ENCODE measurements at regions not wholly inside any gene's neighbourhood (a gene's known extent, or its start where the extent isn't known, plus 50 kb on each side); places are given as distances from the start of the nearest gene placed in this dataset.

DNA sequence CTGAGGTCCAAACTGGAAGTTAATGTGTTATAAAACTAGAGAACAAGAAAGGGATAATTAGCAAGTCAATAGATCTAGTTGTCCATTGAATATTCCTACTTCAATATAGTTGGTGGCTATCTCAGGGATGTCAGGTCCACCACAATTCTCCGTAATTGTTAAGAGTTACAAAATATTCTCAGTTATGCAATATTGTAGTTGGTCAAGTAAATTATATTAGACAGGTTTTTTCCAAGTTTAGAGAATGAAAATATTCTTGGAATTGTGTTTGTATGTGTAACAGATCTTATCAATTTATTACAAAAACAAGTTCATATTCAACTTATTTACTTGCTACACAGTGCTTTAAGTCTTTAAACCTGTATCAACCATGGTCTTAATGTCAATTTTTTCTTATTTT, 547.4 kb downstream of the SPRY1 start:
- Histone ChIP-seq H2AFZ (ENCODE audit: low read depth, low read length) (no peak overlapping the region), H3K27ac (ENCODE audit: low read length) (no peak overlapping the region), H3K9me3 (ENCODE audit: low read length) (no peaks in the 10 kb centered on the region), H3K4me3 (ENCODE audit: low read length) (no peak overlapping the region), H3K4me2 (ENCODE audit: low read length) (no peak overlapping the region), H3K9ac (ENCODE audit: low read length) (no peak overlapping the region), H3K27me3 (ENCODE audit: insufficient read depth, low read depth, low read length) (no peaks in the 10 kb centered on the region), H3K36me3 (ENCODE audit: insufficient read depth, low read length) (no peaks in the 10 kb centered on the region), H3K9me2 (ENCODE audit: insufficient read depth, low read length) (no peaks in the 10 kb centered on the region), H3K79me2 (replicated peaks; ENCODE audit: insufficient read depth, low read length) (no peaks in the 10 kb centered on the region), H4K20me1 (ENCODE audit: insufficient read depth) (no peaks in the 10 kb centered on the region), H3F3A (ENCODE audit: insufficient read depth, low read length, poor library complexity, severe bottlenecking) (no peaks in the 10 kb centered on the region)
- TF ChIP-seq, protein P1, sequence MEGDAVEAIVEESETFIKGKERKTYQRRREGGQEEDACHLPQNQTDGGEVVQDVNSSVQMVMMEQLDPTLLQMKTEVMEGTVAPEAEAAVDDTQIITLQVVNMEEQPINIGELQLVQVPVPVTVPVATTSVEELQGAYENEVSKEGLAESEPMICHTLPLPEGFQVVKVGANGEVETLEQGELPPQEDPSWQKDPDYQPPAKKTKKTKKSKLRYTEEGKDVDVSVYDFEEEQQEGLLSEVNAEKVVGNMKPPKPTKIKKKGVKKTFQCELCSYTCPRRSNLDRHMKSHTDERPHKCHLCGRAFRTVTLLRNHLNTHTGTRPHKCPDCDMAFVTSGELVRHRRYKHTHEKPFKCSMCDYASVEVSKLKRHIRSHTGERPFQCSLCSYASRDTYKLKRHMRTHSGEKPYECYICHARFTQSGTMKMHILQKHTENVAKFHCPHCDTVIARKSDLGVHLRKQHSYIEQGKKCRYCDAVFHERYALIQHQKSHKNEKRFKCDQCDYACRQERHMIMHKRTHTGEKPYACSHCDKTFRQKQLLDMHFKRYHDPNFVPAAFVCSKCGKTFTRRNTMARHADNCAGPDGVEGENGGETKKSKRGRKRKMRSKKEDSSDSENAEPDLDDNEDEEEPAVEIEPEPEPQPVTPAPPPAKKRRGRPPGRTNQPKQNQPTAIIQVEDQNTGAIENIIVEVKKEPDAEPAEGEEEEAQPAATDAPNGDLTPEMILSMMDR (IDR thresholded peaks at IDR 0.05; ENCODE audit: poor library complexity, severe bottlenecking) = no peak
- no peak for TF ChIP-seq EP300 (conservative IDR thresholded peaks at IDR 0.05; ENCODE audit: poor library complexity, severe bottlenecking)
- no peak for TF ChIP-seq RAD21 (conservative IDR thresholded peaks at IDR 0.05)
- no peak for TF ChIP-seq MXI1 (conservative IDR thresholded peaks at IDR 0.05; ENCODE audit: poor library complexity, severe bottlenecking)
- TF ChIP-seq, protein P2, sequence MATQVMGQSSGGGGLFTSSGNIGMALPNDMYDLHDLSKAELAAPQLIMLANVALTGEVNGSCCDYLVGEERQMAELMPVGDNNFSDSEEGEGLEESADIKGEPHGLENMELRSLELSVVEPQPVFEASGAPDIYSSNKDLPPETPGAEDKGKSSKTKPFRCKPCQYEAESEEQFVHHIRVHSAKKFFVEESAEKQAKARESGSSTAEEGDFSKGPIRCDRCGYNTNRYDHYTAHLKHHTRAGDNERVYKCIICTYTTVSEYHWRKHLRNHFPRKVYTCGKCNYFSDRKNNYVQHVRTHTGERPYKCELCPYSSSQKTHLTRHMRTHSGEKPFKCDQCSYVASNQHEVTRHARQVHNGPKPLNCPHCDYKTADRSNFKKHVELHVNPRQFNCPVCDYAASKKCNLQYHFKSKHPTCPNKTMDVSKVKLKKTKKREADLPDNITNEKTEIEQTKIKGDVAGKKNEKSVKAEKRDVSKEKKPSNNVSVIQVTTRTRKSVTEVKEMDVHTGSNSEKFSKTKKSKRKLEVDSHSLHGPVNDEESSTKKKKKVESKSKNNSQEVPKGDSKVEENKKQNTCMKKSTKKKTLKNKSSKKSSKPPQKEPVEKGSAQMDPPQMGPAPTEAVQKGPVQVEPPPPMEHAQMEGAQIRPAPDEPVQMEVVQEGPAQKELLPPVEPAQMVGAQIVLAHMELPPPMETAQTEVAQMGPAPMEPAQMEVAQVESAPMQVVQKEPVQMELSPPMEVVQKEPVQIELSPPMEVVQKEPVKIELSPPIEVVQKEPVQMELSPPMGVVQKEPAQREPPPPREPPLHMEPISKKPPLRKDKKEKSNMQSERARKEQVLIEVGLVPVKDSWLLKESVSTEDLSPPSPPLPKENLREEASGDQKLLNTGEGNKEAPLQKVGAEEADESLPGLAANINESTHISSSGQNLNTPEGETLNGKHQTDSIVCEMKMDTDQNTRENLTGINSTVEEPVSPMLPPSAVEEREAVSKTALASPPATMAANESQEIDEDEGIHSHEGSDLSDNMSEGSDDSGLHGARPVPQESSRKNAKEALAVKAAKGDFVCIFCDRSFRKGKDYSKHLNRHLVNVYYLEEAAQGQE (IDR thresholded peaks at IDR 0.05; ENCODE audit: borderline replicate concordance) = no peak
- no peak for TF ChIP-seq EZH2 (IDR thresholded peaks at IDR 0.05; ENCODE audit: borderline replicate concordance, insufficient read depth, low read length, poor library complexity, severe bottlenecking)
- TF ChIP-seq POLR2AphosphoS5 (IDR thresholded peaks at IDR 0.05) = no peak
- no peak for TF ChIP-seq SMC3 (conservative IDR thresholded peaks at IDR 0.05; ENCODE audit: poor library complexity)
- no peak for TF ChIP-seq TAF1 (IDR thresholded peaks at IDR 0.05; ENCODE audit: low read depth)

DNA sequence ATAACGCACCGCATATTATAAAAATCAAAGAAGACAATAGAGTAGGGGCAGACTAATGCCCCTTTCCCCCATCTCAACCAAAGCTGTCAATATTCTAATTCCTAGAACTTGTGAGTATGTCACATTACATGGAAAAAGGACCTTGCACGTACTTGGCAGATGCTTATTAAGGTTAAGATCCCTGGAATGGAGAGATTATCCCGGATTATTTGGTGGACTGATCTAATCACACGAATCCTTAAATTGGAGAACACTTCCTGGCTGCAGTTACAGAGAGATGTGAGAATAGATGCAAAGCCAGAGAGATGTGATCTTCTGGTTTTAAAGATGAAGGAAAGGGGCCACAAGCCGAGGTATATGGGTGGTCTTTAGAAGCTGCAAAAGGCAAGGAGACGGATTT, 548.7 kb downstream of the SPRY1 start:
- no peaks in the 10 kb centered on the region for H3K36me3 ChIP-seq (ENCODE audit: insufficient read depth, low read length)
- no peak overlapping the region for H2AFZ ChIP-seq (ENCODE audit: low read depth, low read length)
- no peaks in the 10 kb centered on the region for H3K79me2 ChIP-seq (replicated peaks; ENCODE audit: insufficient read depth, low read length)
- H3K4me3 ChIP-seq (ENCODE audit: low read length) = no peak overlapping the region
- H3K9me3 ChIP-seq (ENCODE audit: low read length) = no peaks in the 10 kb centered on the region
- no peak overlapping the region for H3K4me2 ChIP-seq (ENCODE audit: low read length)
- H3K27ac ChIP-seq (ENCODE audit: low read length) = no peak overlapping the region
- no peaks in the 10 kb centered on the region for H4K20me1 ChIP-seq (ENCODE audit: insufficient read depth)
- no peaks in the 10 kb centered on the region for H3F3A ChIP-seq (ENCODE audit: insufficient read depth, low read length, poor library complexity, severe bottlenecking)
- no peaks in the 10 kb centered on the region for H3K27me3 ChIP-seq (ENCODE audit: insufficient read depth, low read depth, low read length)
- no peaks in the 10 kb centered on the region for H3K9me2 ChIP-seq (ENCODE audit: insufficient read depth, low read length)
- TF ChIP-seq TAF1 (IDR thresholded peaks at IDR 0.05; ENCODE audit: low read depth) (no peak), POLR2AphosphoS5 (IDR thresholded peaks at IDR 0.05) (no peak), EP300 (conservative IDR thresholded peaks at IDR 0.05; ENCODE audit: poor library complexity, severe bottlenecking) (no peak), RAD21 (conservative IDR thresholded peaks at IDR 0.05) (no peak), MXI1 (conservative IDR thresholded peaks at IDR 0.05; ENCODE audit: poor library complexity, severe bottlenecking) (no peak), EZH2 (IDR thresholded peaks at IDR 0.05; ENCODE audit: borderline replicate concordance, insufficient read depth, low read length, poor library complexity, severe bottlenecking) (no peak)
- TF ChIP-seq, protein P2 (IDR thresholded peaks at IDR 0.05; ENCODE audit: borderline replicate concordance) = no peak
- H3K9ac ChIP-seq (ENCODE audit: low read length) = no peak overlapping the region

Data from neural cell (in vitro differentiated cells).